Panc1 (cell line): ENCODE measurements at regions not wholly inside any gene's neighbourhood (a gene's known extent, or its start where the extent isn't known, plus 50 kb on each side); places are given as distances from the start of the nearest gene placed in this dataset.

Experiments
- ATAC-seq: fragments of 200-7000 bp; cut with Tn5 transposase; 2 replicates; pipeline ENCODE4 v1.9.1; 2020; ENCODE audit warnings: mild to moderate bottlenecking, moderate library complexity
- BruUV-seq: library from RNA; stranded (reverse); fragments of 400-500 nt; replicated peaks from 2 replicates; lab custom pipeline; 2021; lab: Mats Ljungman, UMichigan
- CTCF ChIA-PET: fragments of 300-600 bp; sonication (Branson Sonifier 250); formaldehyde crosslinking; loops from one replicate; lab custom pipeline; 2022; ENCODE audit warnings: antibody characterized with exemption; lab: Charles Lee
- POLR2A ChIA-PET: fragments of 300-600 bp; sonication (Branson Sonifier 250); formaldehyde crosslinking; loops from one replicate; lab custom pipeline; 2022; ENCODE audit warnings: antibody characterized with exemption; lab: Charles Lee
- DNase-seq: peaks from one replicate; pipeline ENCODE4 v3.0.0-alpha.2; 2010; ENCODE audit warnings: low read depth, low spot score
- H3K27ac ChIP-seq: 2 replicates; pipeline ENCODE4 v1.5.1; 2011; ENCODE audit warnings: mild to moderate bottlenecking, low read length, inconsistent platforms
- H3K27me3 ChIP-seq: fragments of 200-500 bp; sonication (Bioruptor generic); 2 replicates; pipeline ENCODE4 v1.6.0; 2014; ENCODE audit warnings: low read length, inconsistent platforms; ENCODE audit not compliant: control insufficient read depth, insufficient read depth
- H3K36me3 ChIP-seq: fragments of 200-500 bp; sonication (Bioruptor generic); 2 replicates; pipeline ENCODE4 v1.5.1; 2014; ENCODE audit warnings: inconsistent platforms, mild to moderate bottlenecking, low read length, moderate library complexity; ENCODE audit not compliant: control insufficient read depth, insufficient read depth
- H3K4me1 ChIP-seq: 2 replicates; pipeline ENCODE4 v1.5.1; 2011; ENCODE audit warnings: inconsistent platforms, mild to moderate bottlenecking, low read length, moderate library complexity; ENCODE audit not compliant: control insufficient read depth, insufficient read depth
- H3K4me3 ChIP-seq, 2 experiments: 2 replicates each; pipeline ENCODE4 v1.5.1; 2011 to 2012; ENCODE audit warnings: low read depth in 2 of 2, low read length in 2 of 2, mild to moderate bottlenecking in 2 of 2, inconsistent platforms in 1 of 2, moderate library complexity in 1 of 2
- H3K9me3 ChIP-seq: fragments of 200-500 bp; sonication (Bioruptor generic); 2 replicates; pipeline ENCODE4 v1.5.1; 2014; ENCODE audit warnings: low read depth, mild to moderate bottlenecking, inconsistent platforms, low read length, moderate library complexity; ENCODE audit not compliant: control insufficient read depth, insufficient read depth
- POLR2AphosphoS5 ChIP-seq: IDR thresholded peaks from 2 replicates; pipeline ENCODE4 v1.6.1; 2012; ENCODE audit warnings: mild to moderate bottlenecking, low read depth, low read length, moderate library complexity
- SIN3A ChIP-seq: IDR thresholded peaks from 2 replicates; pipeline ENCODE4 v1.6.1; 2012; ENCODE audit warnings: low read depth, mild to moderate bottlenecking, low read length, moderate library complexity, borderline replicate concordance; ENCODE audit not compliant: insufficient read depth
- TCF7L2 ChIP-seq: IDR thresholded peaks from 2 replicates; pipeline ENCODE4 v1.6.1; 2011; ENCODE audit warnings: mild to moderate bottlenecking, low read depth, low read length, inconsistent platforms
- in situ Hi-C: cut with HindIII; loops from 2 replicates; pipeline ENCODE4 v1.10.0; 2016; ENCODE audit warnings: low sequenced_read_pairs, low pct_unique_long_range_greater_than_20kb
- intact Hi-C: fragments of 100-400 bp; cut with micrococcal nuclease; formaldehyde crosslinking; loops from one replicate; pipeline ENCODE4 v1.10.0; 2022; ENCODE audit not compliant: unreplicated experiment
- TF ChIP-seq, protein P1 (sequence below), 2 experiments: IDR thresholded peaks; 2 replicates each; pipeline ENCODE4 v1.6.1; 2011 to 2012; ENCODE audit warnings: low read depth in 2 of 2, control low read depth in 1 of 2, low read length in 1 of 2, mild to moderate bottlenecking in 1 of 2, moderate library complexity in 1 of 2; ENCODE audit not compliant: insufficient read depth in 1 of 2
- TF ChIP-seq, protein P2 (sequence below): fragments of 450-650 bp; IDR thresholded peaks from 2 replicates; pipeline ENCODE4 v1.5.1; 2017; ENCODE audit warnings: mild to moderate bottlenecking

DNA sequence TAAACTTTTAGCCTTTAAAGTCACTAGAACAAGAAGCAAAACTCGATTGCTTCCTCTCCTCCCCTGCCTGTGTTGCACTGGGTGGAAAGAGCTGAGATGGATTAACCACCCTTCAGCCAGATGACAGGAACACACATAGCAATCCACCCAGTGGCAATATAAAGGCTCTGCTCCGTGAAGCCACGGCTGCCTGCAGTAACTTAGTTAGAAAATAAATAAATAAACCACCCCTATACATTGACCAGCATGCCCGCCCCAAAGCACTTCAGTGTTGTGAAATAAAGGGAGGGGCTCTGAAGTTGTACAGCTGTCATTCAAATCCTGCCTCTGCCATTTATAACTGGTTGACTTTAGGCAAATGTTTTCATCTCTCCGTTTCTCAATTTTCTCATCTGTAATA is 217.1 kb upstream of the LDB2 start:
- H3K36me3 ChIP-seq = no peaks in the 10 kb centered on the region
- H3K27me3 ChIP-seq = no peaks in the 10 kb centered on the region
- H3K9me3 ChIP-seq = no peaks in the 10 kb centered on the region
- ATAC-seq = no peak
- no peak for DNase-seq
- intact Hi-C loops = no loop called here
- no peak overlapping the region for H3K4me3 ChIP-seq
- in situ Hi-C loops = no loop called here
- TF ChIP-seq TCF7L2 (no peak), POLR2AphosphoS5 (no peak), SIN3A (no peak)
- TF ChIP-seq, protein P1, sequence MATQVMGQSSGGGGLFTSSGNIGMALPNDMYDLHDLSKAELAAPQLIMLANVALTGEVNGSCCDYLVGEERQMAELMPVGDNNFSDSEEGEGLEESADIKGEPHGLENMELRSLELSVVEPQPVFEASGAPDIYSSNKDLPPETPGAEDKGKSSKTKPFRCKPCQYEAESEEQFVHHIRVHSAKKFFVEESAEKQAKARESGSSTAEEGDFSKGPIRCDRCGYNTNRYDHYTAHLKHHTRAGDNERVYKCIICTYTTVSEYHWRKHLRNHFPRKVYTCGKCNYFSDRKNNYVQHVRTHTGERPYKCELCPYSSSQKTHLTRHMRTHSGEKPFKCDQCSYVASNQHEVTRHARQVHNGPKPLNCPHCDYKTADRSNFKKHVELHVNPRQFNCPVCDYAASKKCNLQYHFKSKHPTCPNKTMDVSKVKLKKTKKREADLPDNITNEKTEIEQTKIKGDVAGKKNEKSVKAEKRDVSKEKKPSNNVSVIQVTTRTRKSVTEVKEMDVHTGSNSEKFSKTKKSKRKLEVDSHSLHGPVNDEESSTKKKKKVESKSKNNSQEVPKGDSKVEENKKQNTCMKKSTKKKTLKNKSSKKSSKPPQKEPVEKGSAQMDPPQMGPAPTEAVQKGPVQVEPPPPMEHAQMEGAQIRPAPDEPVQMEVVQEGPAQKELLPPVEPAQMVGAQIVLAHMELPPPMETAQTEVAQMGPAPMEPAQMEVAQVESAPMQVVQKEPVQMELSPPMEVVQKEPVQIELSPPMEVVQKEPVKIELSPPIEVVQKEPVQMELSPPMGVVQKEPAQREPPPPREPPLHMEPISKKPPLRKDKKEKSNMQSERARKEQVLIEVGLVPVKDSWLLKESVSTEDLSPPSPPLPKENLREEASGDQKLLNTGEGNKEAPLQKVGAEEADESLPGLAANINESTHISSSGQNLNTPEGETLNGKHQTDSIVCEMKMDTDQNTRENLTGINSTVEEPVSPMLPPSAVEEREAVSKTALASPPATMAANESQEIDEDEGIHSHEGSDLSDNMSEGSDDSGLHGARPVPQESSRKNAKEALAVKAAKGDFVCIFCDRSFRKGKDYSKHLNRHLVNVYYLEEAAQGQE (IDR thresholded peaks at IDR 0.05; ENCODE audit: insufficient read depth in 1 of 2, low read depth in 2 of 2, low read length in 1 of 2) = no peak
- TF ChIP-seq, protein P2, sequence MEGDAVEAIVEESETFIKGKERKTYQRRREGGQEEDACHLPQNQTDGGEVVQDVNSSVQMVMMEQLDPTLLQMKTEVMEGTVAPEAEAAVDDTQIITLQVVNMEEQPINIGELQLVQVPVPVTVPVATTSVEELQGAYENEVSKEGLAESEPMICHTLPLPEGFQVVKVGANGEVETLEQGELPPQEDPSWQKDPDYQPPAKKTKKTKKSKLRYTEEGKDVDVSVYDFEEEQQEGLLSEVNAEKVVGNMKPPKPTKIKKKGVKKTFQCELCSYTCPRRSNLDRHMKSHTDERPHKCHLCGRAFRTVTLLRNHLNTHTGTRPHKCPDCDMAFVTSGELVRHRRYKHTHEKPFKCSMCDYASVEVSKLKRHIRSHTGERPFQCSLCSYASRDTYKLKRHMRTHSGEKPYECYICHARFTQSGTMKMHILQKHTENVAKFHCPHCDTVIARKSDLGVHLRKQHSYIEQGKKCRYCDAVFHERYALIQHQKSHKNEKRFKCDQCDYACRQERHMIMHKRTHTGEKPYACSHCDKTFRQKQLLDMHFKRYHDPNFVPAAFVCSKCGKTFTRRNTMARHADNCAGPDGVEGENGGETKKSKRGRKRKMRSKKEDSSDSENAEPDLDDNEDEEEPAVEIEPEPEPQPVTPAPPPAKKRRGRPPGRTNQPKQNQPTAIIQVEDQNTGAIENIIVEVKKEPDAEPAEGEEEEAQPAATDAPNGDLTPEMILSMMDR = no peak
- no peak overlapping the region for H3K27ac ChIP-seq
- CTCF ChIA-PET = no interaction called here
- POLR2A ChIA-PET = no interaction called here
- BruUV-seq = no TSS peak
- no peaks in the 10 kb centered on the region for H3K4me1 ChIP-seq

DNA sequence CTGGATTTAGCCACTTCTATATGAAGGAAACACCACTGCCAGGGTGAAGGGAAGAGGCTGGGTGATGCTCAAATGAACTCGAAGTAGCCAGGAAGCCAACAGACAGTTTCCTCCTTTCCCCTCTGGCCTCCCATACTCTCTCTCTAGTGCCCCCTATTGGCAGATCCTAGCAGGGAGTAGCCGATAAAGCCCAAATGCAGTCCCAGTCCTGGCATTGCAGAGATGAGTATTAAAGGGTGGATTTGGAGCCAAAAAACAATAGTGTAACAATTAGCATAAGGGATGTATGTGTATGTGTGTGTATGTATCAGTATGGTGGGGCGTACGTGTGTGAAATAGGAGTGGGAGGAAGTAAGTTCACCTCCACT is 213.8 kb upstream of the LDB2 start:
- no peaks in the 10 kb centered on the region for H3K36me3 ChIP-seq
- TF ChIP-seq, protein P2 = peak; percentile 29
- TF ChIP-seq POLR2AphosphoS5 = no peak
- no peaks in the 10 kb centered on the region for H3K27me3 ChIP-seq
- no TSS peak for BruUV-seq
- H3K4me1 ChIP-seq = no peaks in the 10 kb centered on the region
- no peaks in the 10 kb centered on the region for H3K9me3 ChIP-seq
- ChIA-PET CTCF (no interaction called here), POLR2A (no interaction called here)
- H3K4me3 ChIP-seq = no peak overlapping the region
- DNase-seq = no peak
- intact Hi-C loops (no loop called here), in situ Hi-C loops (no loop called here)
- ATAC-seq = no peak
- H3K27ac ChIP-seq = no peak overlapping the region

DNA sequence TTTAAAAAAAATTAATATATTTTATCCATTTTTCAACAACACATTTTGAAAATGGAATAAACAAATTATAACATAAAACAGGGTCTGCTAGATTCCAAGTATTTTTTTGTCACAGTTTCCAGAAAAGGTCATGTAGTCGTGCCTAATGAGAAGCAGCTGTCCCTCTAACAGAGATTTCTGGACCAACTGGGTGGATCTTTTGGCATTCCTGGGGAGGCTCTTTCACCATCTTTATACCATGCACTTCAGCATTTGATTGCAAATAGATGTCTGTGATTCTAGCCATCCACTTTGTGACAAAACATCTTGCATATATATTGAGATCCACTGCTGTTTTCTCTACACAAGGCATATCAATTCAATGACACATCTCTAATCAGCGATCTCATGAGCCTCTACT is 210.7 kb upstream of the LDB2 start:
- TF ChIP-seq TCF7L2 = no peak
- TF ChIP-seq POLR2AphosphoS5 = no peak
- TF ChIP-seq SIN3A = no peak
- TF ChIP-seq, protein P2 = no peak
- TF ChIP-seq, protein P1 (IDR thresholded peaks at IDR 0.05; ENCODE audit: insufficient read depth in 1 of 2, low read depth in 2 of 2, low read length in 1 of 2) = no peak
- ATAC-seq (no peak), DNase-seq (no peak)
- no peaks in the 10 kb centered on the region for H3K9me3 ChIP-seq
- no peaks in the 10 kb centered on the region for H3K36me3 ChIP-seq
- H3K27me3 ChIP-seq = no peaks in the 10 kb centered on the region
- ChIA-PET POLR2A (no interaction called here), CTCF (no interaction called here)
- in situ Hi-C loops = no loop called here
- no peaks in the 10 kb centered on the region for H3K4me1 ChIP-seq
- no peak overlapping the region for H3K27ac ChIP-seq
- intact Hi-C loops = no loop called here
- no peak overlapping the region for H3K4me3 ChIP-seq
- BruUV-seq = no TSS peak
